GM19240 (cell line): ENCODE measurements at regions not wholly inside any gene's neighbourhood (a gene's known extent, or its start where the extent isn't known, plus 50 kb on each side); places are given as distances from the start of the nearest gene placed in this dataset.

Source experiments
- DNase-seq: peaks from one replicate; pipeline ENCODE4 v3.0.0; 2011; ENCODE audit warnings: low spot score; ENCODE audit not compliant: insufficient read length

- no peak for DNase-seq
Observed at GRCh38 chr3:31449318-31449717, 83.4 kb upstream of the STT3B start.

DNA sequence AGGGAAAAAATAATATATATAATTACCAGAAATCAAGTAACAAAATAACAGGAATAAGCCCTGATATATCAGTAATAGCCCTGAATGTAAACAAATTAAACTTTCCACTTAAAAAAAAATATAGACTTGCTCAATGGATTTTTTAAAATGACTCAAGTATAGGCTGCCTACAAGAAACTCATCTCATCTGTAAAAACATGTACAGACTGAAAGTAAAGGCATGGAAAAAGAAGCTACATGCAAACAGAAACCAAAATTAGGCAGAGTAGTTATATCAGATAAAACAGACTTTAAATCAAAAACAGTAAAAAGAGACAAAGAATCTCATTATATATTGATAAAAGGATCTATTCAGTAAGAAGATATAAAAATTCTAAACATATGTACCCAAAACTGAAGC lies 82.4 kb upstream of the STT3B start:
- no peak for DNase-seq

DNA sequence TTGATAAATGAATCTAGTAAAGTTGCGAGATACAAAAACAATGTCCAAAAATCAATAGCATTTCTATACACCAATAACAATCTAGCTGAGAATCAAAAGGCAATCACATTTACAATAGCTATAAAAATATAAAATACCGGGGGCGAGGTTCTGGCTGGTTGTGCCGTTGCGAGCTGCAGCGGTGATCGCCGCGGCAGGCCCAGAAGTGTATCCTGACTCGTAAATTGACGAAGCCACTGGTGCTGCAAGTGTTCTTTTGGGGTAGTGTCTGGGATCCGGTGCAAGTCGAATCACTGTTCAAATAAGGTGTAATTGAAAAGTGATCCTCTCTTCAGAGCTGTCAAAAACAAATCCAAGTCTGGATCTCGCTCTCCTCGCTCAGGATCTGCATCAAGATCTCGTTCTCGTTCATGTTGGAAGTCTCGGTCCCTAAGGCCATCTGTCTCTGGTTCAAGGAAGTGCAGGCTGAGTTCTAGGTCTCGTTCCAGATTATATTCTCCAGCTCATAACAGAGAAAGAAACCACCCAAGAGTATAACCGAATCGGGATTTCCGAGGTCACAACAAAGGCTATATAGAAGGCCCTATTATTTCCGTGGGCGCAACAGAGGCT lies 80.1 kb upstream of the STT3B start:
- DNase-seq, result no peak

DNA sequence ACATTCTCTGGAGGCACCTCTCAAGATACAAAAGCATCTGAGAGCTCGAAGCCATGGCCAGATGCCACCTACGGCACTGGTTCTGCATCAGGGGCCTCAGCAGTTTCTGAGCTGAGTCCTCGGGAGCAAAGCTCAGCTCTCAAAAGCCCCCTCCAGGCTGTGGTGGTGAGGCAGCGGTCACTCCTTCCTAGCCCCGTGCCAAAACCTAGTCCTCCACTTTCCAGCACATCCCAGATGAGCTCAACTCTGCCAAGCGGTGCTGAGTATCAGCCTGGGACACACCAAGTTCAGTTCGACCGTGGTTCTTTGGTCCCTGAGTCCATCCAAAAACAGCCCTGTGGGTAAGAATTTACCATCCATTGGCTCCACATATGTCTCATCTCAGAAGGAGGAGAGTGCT lies 79.3 kb upstream of the STT3B start:
- no peak for DNase-seq

DNA sequence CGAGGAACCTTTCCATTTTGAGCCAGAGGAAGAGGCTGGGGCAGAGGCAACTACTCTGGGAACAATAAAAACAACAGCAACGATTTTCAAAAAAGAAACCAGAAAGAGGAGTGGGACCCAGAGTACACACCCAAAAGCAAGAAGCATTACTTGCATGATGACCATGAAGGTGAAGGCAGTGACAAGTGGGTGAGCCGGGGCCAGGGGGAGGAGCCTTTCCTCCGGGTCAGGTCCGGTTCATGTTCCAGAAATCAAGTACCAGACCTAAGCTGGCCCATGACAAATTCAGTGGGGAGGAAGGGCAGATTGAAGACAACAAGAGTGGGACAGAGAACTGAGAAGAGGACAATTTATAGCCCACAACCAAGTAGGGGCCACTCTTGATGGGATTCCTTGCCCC lies 77.2 kb upstream of the STT3B start:
- DNase-seq, result no peak

- DNase-seq, result no peak
Observed at GRCh38 chr3:31456373-31456772, 76.4 kb upstream of the STT3B start.

GRCh38 chr3:31461426-31461825 lies 71.3 kb upstream of the STT3B start:
- no peak for DNase-seq

DNA sequence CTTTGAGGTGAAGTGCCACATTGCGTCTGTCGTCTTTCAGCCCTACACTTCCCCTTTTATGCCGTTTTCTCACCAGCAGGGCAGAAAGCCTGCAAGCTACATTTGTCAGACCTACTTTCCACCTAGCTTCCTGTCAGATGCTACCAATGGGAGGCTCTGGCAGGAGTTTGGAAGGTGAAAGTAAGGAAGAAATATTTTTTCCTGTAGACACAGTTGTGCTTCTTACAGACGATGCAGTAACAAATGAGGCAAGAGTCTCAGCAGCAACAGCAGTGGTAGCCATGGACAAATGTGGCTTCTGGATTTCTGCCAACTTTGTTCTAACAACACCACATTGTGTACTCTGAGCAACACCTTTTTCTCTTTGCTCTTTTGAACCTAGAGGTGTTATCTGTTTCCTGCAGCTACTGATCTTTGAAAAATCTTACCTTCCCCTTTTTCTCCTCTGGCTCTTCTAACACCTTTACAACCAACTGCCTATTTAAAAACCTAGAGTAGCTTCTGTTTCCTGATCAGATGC lies 70.6 kb upstream of the STT3B start:
- DNase-seq, result peak; percentile 23

DNA sequence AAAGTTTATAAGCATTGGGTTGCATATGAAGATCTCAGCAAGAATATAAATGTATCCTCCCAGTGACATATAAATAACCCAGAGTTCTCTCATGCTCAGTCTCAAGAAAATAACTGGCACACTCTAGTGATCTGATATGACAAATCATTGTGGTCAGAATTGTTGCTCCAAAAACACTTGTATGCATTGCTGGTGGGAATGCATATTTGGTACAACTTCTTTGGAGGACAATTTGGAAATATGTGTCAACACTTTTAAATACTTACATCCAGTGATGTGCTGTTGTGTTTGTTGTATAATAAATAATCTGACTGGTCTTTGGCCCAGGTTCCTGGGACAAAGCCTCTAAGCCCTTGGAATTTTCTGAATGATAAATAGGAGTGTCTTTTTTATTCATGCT lies 66.7 kb upstream of the STT3B start:
- no peak for DNase-seq

- DNase-seq, result no peak
Observed at GRCh38 chr3:31466866-31467265, 65.9 kb upstream of the STT3B start.

GRCh38 chr3:31468433-31468832 lies 64.3 kb upstream of the STT3B start:
- DNase-seq, result no peak

DNA sequence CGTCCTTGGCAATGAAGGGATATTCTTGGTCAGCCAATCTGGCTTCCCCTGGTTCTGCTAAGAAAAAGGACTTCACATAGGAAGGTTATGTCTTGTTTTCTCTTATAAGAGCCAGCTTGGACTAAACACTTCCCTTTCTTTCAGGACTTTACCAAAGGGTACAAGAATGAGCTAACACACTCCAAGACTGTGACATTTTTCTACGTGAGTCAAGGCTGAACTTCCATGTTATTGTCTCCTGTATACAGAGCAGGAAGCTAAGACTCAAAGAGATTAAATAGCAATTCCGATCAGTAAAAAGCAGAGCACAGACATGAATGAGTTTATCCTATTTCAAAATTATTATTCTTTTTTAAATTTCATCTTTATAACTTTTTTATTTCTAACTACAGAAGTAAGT lies 63.3 kb upstream of the STT3B start:
- no peak for DNase-seq

- DNase-seq, result no peak
Observed at GRCh38 chr3:31472479-31473390, 60.0 kb upstream of the STT3B start.

DNA sequence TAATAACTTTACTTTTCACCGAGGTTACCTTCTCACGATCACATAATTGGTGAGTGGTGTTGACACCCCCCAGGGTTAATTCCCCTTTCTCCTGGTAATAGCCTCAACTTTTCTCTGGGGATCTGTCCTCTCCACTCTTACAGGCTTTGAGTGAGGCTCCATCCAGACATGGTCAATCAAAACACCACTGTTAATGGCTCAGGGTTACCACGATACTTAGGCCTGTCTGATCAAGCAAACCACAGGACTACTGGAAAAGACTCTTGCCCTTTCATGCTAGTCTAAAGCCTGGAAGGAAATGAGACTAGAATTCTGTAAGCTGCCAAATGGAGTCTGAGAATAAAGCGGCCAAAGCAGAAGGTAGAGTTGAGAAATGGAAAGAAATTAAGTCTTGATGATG lies 56.5 kb upstream of the STT3B start:
- no peak for DNase-seq

DNA sequence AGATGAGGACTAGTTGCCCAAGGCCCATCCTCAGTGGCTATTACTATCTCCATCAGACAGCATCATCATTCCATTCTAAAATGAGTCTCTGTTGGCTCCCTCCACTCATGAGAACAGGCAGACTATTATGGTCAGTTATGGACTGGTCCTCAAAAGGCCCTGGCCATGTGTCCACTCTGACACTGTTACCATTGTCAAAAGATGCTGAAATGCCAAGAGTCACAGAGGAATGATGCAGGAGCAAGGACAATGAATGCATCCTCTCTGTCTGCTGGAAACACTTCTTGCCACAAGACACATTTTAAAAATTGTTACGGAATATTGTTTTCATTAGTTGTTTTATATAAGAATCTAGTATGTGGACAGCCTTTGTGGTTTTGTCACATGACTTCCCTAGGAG lies 53.3 kb upstream of the STT3B start:
- DNase-seq, result no peak

DNA sequence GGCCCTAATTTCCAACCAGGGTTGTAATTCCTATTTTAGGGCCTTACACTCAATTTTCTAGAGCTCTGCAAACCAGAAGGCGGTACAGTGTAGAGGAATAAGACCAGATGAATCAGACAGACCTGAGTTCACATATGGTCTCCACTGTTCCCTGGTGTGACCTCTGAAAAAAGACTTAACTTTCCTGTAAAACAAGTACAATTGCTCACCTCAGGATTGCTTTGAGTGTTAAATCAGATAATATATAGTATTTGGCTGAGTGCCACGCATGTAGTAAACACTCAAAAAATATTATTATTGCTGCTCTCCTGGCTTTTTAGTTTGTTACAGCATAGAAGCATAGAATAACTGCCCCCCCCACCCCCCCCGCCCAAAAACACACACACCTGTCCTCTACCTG lies 51.0 kb upstream of the STT3B start:
- no peak for DNase-seq

DNA sequence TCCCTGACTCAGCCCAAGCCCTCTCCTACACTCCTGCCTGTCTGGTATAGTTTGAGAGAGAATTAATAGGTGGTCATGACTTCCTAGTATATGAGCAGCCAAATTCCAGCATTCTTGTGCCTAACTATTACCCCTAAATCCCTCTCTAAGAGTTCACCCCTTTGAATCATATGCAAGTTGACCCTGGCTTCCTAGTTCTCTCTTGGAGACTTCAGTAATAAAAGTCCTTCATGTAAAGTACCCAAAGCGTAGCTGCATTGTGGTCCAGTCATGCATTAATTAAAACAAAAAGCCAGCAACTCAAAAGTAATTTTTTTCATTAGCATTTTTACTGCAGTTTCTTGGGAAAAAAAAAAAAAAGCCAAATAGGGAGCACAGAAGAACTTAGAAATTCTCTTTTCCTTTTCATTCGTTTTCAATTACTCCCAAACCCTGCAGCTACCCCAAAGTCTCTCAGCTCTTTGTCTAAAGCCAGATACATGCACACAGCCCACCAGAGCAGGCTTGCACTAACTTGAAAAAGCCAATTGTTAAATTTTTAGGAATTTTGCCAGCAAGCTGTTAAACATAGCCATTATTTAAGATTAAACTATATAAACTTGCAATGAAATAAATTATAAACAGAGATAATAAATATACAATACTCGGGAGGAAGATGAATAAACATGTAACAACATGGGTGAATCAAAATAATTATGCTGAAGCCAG lies 50.1 kb upstream of the STT3B start:
- no peak for DNase-seq
